Hematopoietic multipotent progenitor cell treated with erythropoietin and hydrocortisone succinate and interleukin-3 and kit ligand, for 6 days (in vitro differentiated cells): ENCODE measurements at regions not wholly inside any gene's neighbourhood (a gene's known extent, or its start where the extent isn't known, plus 50 kb on each side); places are given as distances from the start of the nearest gene placed in this dataset.
A peak's percentile ranks its signal among the peaks of the same experiment; 100 is the strongest.
"Not testable (repeated sequence)": the region's sequence is repeated elsewhere in the genome, so short reads cannot be mapped to it uniquely, and the experiment has no call there.

Experiments
- DNase-seq: peaks from one replicate; pipeline ENCODE4 v3.0.0-alpha.2; 2015

DNA sequence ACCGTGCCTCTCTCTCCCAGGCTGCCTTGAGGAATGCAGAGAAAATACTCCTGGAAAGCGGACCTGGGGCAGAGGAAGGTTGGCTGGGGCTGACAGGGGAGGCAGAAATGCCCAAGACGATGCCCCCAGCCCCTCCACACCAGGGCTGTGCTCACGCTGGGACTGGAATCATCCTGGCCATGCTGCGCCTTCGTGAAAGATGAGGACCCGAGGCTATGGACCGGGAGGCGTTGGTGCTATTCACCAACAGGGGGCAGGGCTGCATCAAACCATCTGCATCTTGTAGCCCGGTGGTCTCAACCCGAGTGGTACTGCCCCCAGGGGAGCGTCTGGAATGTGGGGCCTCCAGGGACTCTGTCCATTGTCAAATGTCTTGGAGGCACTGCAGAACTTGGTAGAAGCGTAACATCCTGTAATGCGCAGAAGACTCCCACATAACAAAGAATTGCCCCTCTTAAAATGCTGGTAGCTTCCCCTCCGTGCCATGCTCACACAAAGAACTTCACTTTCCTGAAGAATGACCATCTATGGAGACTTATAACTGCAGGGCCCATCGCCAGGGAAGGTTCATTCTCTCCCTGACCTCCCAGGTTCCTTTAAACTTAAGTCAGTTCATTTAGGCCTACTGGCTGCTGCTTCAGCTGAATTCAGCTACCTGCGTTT lies 251.2 kb downstream of the RRAGC start:
- peak; percentile 72 for DNase-seq

DNA sequence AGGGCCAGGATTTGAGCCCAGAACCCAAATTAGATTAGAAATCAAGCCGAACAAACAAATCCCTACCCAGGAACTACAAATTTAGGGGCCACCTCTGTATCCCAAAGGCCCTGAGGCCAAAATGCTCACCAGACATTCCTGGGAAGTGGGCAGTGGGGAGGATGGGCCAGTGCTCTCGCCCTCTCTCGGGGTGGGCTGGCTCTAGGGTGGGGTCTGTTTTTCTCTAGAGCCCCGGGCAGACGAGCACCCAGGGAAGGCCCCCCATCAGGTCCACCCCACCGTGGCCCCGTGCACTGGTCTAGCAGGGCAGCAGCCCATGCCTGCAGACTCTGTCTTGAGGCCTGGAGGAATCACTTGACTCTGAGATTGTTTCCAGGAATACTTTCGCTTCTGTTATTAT lies 252.0 kb downstream of the RRAGC start:
- DNase-seq: no peak

DNA sequence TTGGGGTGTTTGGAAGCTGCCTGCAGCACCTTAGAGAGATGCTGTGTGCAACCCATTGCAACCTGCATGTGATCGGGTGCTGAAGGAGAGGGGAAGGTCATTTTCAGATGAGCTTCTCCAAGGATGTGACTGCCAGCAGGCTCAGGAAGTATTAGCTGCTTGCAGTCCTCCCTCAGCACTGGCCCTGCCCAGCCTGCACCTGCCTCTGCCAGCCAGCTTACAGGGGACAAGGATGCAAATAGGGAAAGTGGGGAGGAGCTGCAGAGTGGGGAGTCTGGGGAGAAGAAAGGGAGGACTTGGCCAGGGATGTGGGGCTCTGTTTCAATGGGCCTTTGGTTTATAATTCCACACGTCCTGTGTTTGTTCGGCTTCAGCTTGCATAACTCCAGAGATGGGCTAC lies 254.5 kb downstream of the RRAGC start:
- no peak for DNase-seq

DNA sequence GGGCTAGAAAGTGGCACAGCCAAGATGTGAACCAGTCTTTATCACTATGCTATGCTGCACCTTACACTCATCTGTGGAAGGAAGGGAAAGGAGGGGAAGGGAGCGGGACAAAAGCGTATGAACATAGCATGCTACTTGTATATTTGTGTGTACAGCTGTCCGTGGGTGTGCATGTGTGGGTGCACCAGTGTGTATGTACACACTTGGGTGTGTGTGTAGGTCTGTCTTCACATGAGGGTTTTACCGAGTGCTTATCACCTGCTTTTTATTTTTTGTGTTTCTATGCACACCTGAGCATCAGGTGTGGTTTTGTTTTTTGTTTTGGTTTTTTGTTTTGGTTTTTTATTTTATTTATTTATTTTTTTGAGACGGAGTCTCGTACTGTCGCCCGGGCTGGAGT lies 255.7 kb downstream of the RRAGC start:
- DNase-seq: no peak

DNA sequence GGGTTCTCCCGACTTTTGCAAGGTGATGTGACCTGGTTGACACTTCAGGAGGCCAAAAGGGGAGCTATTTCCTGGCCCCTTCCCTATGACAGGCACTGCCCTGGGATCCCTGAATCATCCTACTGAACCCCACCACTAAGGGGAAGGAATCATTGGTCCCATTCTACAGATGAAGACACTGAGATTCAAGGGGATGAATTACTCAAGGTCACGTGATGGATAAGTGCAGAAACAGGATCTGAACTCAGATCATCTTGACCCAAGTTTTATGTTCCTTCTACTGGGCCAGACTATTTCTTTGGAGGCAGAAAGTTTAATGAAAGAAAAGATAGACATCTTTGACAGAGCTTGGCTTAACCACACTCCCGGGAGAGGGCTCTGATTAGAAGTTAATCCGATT lies 258.7 kb downstream of the RRAGC start:
- DNase-seq: no peak

DNA sequence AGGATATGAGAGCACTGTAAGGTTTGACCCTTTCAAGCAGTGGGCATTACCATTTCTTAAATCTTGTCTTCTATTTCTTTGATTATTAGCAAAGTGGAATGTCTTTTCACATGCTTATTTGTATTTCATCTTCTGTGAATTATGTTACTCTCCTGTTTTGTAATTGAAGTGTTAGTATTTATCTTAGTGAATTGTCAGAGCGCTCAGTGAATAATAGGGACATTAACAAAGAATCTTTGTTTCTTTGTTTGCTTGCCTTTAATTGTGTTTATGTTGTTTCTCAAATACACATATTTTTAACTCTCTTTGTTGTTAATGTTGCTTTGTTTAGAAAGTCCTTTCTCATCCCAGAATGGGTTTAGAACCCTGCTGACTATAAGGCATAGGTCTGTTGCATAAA lies 259.3 kb downstream of the RRAGC start:
- no peak for DNase-seq

DNA sequence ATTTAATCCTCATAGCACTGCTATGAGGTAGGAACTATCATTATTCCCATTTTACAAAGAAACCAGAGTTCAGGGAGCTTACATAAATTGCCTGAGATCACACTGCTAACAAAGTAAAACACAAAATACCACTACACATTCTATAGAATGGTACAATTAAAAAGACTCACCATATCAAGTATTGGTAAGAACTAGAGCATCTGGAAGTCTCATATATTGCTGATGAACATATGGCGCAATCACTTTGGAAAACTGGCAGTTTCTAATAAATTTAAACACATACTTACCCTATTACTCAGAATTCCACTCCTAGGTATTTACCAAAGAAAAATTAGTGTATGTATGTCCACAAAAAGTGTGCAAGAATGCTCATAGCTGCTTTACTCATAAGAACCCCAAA lies 261.5 kb downstream of the RRAGC start:
- DNase-seq: no peak

DNA sequence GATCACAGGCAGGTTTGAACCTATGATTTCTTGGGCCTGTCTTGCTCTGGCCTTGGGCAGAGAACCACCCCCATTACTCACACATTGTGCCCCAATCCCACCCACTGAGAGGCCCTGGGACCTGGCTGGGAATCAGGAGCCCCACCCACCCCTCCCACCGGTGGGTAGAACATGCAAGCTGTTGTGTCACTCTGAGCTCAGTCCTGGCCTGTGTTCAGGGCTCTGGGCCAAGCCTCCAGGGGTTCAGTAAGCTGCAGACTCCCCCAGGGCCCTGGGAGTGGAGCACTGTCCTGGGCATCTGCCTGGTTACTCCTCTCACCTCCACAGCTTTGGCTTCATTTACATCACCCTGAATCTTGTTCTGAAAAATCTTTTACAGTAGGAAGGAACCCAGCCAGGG lies 270.5 kb downstream of the RRAGC start:
- no peak for DNase-seq

DNA sequence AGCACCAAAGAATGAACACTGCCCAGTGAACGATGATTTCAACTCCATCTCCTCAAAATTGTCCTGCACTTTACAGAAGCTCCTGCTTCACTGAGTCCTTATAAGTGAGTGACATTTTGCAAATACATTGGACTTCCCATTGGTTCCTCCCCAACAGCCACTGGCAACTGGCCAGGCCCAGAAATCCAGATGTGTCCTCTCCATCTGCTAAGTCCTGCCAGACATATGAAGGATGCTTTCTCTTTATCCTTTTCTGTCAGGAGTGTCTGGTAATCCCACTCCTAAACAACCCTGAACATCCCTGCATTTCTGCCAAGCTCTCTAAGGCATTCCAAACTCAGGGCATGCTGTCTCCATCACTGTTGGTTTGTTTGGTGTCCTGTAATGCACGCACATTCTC lies 271.8 kb downstream of the RRAGC start:
- no peak for DNase-seq

DNA sequence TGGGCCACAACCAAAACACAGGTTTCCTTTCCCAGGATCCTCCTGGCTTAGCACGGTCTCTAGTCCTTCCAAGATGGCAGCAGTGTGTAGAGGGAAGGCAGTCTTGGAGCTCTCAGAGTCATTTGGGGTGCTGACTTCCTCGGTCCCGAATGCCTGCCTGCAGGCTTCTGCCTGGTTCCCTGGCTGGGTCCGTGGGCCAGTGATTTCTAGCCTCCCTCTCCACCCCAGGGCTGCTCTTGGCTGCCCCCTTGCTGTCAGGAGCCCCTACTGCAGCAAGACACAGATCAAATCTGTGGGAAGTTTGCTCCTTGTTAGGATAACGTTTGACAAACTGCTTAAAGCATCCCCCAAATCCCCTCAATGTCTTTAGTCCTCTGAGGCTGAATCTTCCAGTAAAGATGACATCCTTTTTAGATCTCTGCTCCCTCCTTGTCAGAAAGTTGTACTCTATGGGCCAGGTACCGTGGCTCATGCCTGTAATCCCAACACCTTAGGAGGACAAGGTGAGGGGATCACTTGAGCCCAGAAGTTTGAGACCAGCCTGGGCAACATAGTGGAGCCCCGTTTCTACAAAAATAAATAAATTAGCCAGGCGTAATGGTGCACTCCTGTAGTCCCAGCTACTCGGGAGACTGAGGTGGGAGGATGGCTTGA lies 272.5 kb downstream of the RRAGC start:
- DNase-seq: peak; percentile 55

DNA sequence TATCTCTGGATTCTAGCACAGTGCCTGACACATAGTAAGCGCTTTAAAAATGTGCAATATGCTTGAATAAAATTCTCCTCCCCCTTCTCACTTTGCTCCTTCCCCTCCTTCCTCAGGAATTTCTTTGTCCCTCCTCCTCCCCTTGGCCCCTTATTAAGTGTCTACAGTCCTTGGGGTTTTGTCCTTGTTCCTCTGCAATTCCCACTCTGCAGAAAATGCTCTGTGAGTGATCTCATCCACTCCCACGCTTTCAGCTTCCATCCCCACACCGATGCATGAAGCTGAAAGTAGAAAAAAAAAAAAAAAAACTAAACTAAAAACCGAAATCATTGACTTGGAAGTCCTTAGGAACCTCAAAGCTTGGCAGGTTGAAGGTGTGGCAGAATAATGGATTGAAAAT lies 273.6 kb downstream of the RRAGC start:
- DNase-seq: no peak

DNA sequence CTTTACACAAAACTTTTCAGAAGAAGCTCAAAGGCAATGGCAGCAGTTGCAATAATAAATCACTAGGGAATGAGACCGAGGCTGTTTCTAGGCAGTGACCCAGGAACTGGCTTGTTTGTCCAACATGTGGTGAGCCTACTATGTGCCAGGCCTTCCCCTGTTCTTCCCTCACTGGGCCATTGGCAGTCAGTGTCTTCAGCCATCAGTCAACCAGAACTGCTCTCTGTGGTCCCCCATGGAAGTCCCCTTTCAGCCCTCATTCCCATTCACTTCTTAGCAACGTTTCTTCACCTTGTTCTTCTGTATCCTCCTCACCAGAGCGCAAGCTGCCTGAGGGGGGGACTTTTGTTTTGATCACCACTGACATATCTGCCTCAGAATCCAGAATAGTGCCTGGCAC lies 274.1 kb downstream of the RRAGC start:
- DNase-seq: no peak

DNA sequence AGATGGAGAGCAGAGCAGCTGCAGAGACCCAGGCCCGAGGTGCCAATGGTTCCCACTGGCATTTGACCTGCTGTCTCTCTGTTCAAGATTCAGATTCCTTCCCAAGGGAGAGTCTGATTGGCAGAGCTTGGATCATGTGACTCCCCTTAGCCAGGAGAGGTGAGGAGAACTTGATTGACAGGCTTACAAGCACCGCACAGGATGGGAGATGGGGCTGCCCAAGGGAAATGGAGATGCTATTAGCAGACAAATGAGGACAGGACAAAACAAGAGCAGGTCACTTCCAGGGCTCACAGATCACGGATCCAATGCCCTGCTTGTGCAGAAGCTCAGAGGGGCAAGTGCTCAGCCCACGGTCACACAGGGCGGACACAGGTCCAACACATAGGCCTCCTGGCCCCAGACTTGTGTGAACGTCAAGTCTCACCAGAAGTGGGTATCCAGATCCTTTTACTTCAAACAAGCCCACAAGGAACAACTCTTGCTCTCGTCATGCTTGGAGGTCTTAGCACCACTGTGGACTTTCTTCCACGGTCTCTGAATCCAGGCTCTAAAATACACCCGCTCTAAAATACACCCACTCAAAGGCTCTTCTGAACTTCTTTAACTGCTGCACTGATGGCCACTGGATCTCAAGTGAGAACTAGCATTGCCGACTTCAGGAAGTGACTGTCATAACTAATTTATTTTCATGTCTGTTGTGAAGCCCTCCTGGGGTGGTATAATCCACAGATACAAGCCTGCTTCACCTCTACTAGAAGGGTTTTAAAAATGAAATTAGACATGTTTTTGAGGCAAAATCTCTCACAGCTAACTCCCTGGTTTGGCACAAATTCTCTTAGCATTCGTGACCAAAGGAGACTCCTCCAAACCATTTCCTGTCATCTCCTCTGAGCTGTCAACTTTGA lies 274.9 kb downstream of the RRAGC start:
- no peak for DNase-seq

DNA sequence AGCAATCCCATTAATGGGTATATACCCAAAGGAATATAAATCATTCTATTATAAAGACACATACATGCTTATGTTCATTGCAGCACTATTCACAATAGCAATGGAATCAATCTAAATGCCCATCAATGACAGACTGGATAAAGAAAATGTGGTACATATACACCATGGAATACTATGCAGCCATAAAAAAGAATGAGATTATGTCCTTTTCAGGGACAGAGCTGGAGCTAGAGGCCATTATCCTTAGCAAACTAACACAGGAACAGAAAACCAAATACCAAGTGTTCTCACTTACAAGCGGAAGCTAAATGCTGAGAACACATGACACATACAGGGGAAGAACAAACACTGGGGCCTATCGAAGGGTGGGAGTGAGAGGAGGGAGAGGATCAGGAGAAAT lies 276.3 kb downstream of the RRAGC start:
- not testable (repeated sequence) for DNase-seq

DNA sequence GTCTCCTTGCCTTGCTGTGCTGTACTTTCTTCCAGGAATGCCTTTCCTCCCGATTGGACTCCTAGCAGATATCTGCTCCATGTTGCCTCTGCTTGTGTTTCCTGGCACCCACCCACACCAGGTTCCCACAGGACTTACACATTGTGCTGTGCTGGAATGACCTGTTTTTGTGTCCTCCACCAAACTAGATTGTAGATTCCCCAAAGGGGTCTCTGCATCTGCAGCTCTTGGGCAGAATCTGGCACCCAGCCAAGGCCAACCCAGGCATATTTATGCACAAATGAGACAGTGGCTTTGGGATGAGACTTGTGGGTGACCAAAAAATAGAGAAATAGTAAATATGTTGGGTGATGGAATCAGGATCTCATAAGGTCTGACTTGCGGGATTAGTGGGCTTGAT lies 278.2 kb downstream of the RRAGC start:
- DNase-seq: no peak

DNA sequence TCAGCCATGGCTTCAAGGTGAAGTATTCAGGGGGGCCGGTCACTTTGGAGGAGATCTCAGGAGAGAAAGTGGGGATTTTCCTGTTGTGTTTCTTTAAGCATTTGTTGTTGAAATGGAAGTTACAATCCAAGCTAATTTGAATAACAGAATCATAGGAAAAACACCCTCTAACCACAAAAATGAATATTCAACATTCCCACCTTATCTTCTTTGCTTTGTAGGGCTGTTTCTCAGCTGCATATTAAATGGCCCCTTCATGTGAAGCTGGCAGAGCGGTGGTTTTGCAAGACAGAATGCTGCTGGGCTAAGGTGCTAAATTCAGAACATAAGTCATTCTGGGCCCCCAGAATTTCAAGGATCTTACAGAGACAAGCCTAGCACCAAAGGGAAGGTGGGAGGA lies 279.0 kb downstream of the RRAGC start:
- no peak for DNase-seq

DNA sequence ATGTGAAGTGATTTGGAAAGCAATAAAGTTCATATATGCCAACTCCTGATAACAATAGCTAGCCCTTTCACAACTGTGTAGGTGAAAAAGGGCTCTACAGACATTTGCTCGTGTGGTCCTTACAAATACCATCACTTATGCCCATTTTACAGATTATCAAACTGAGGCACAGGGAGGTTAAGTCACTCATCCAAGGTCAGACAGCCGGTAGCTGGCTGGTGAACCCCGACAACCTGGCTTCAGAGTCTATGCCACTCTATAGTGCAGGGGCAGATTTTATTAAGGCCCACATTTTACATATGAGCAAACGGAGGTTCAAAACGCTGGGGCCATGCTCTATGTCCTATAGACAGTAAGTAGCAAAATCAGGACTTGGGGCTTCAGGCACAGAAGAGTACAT lies 280.5 kb downstream of the RRAGC start:
- no peak for DNase-seq

DNA sequence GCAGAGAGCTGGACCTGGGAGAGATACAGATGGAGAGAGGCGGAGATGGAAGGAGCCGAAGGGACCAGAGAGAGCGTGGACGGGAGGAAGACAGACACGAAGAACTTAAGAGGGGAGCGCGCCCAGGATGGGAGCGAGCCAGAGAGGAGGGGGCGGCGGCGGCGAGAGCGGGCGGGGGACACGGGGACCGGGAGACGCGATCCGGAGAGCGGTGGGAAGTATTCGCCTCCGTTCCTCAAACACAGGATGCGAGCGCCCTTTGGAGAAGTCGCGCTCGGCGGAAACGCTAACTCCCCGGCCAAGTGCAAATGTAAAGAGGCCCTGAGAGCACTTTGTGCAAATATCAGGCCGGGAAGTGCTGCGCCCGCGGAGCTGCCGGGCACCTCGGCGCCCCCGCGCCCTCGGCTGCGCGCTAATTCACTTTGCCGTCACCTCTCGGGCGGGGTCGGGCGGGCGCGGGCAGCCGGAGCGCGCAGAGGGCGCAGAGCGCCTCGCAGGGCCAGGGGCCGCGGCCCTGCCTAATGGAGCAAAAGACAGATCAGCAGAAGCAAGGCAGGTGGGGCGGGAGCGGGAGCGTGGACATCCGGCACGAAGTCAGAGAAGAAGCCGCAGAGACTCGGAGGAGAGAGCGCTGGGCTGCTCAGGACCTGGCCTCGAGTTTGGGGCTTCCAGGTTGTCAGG lies 281.2 kb downstream of the RRAGC start:
- peak; percentile 5 for DNase-seq

DNA sequence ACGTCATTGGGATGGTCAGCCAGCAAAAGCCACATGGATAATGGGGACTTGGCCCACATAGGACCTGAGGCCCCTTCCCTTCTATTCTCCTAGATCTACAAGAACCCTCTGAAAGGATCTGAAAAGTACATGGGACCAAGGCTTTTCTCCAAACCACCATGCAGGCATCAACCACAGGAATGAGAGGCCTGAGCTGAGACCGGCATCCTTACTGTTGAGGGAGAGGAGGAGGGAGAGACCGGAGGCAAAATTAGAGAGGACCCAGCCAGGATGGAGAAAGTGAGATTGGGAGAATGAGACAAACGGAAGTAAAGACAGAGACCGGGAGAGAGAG lies 281.7 kb downstream of the RRAGC start:
- DNase-seq: no peak

DNA sequence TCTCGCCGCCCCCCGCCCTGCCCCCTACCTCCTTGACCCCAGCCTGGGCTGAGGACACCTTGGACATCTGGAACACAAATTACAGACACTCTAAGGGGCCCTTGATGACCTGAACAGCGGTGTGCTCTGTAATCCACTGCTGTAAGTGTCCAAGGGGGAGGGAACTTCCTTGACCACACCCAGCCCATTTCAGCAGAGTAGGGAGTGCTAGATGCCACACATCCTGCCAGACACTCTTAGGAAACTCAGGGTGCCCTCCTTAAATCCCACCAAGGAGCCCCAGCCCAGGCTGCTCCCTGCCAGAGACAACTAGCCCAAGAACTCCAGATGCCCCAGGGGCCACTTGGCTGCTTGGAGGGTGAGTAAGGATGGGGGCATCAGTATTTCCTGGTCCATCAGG lies 282.2 kb downstream of the RRAGC start:
- no peak for DNase-seq

DNA sequence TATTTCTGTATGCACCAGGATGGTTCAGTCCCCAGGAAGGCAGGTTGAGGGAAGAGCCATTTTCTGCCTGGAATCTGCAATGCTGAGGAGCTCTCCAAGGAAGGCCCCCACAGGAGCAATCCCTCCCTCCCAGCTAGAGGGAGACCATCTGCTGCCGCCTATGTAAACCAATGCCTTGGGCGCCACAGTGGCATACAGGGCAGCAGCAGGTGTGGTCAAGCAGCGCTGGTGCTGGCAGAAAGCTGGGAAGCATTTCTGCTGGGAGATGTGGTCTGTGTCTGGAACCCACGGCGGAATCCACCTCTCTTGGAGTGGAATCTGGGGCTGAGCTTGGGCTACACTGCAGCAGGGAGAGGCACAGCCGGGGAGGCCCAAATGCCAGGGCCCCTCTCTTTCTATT lies 283.3 kb downstream of the RRAGC start:
- DNase-seq: no peak

DNA sequence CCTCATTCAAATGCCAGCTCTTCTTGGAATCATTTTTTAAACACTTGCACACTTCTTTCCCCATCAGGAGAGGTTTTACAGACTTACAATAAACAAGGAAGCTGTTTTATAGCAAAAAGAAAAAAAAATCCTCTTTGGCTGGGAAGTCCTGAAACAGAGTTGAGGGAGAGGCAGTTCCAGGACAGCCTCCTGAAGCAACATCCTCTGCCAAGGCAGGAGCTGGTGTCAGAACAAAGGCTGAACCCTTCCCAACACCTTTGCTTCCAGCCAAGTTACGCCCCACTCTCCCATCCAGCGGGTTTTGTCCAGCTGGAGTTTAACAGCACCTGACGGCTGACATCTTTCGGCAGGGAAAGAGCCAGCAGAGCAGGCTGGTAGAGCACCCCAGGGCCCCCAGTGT lies 287.8 kb downstream of the RRAGC start:
- no peak for DNase-seq

DNA sequence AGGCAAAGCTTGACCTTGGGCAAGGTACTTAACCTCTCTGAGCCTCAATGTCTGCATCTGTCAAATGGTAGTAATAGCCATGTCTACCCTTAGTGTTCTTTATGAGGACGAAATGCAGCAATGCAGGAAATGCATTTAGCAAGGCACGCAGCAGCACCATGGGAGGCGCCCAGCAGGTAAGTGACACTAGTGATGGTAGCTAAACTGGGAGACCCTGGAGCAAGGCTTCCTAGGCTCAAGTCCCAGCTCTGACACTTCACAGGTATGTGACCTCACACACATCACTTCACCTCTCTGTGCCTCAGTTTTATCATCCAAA lies 289.0 kb downstream of the RRAGC start:
- DNase-seq: no peak
